CD4-positive, alpha-beta T cell treated with Interleukin-6 for 4 hours (primary cell): ENCODE measurements at regions not wholly inside any gene's neighbourhood (a gene's known extent, or its start where the extent isn't known, plus 50 kb on each side); places are given as distances from the start of the nearest gene placed in this dataset.
A peak's percentile ranks its signal among the peaks of the same experiment; 100 is the strongest.
"Not testable (repeated sequence)": the region's sequence is repeated elsewhere in the genome, so short reads cannot be mapped to it uniquely, and the experiment has no call there.

Source experiments
- DNase-seq: peaks from one replicate; pipeline ENCODE4 v3.0.0-alpha.2; 2020; ENCODE audit warnings: mixed read lengths

- DNase-seq: not testable (repeated sequence)
These were observed 84.4 kb upstream of the ANKRD1 start for GRCh38 chr10:91005276-91005675.

GRCh38 chr10:91006001-91006751 is 85.3 kb upstream of the ANKRD1 start:
- DNase-seq: peak; percentile 76

- no peak for DNase-seq
These were observed 86.0 kb upstream of the ANKRD1 start for GRCh38 chr10:91006752-91007346.

GRCh38 chr10:91007655-91008054 is 86.8 kb upstream of the ANKRD1 start:
- no peak for DNase-seq

- no peak for DNase-seq
These were observed 88.2 kb upstream of the ANKRD1 start for GRCh38 chr10:91009121-91009520.

- DNase-seq: no peak
These were observed 90.1 kb upstream of the ANKRD1 start for GRCh38 chr10:91010952-91011351.

GRCh38 chr10:91012502-91012901 is 91.6 kb upstream of the ANKRD1 start:
- no peak for DNase-seq

- DNase-seq: no peak
These were observed 93.1 kb upstream of the ANKRD1 start for GRCh38 chr10:91013985-91014384.

GRCh38 chr10:91017198-91017597 is 96.3 kb upstream of the ANKRD1 start:
- no peak for DNase-seq

- DNase-seq: no peak
These were observed 101.0 kb upstream of the ANKRD1 start for GRCh38 chr10:91021901-91022300.

- no peak for DNase-seq
These were observed 101.5 kb upstream of the ANKRD1 start for GRCh38 chr10:91022390-91022789.

GRCh38 chr10:91022924-91023699 is 102.2 kb upstream of the ANKRD1 start:
- no peak for DNase-seq

- no peak for DNase-seq
These were observed 103.0 kb upstream of the ANKRD1 start for GRCh38 chr10:91023700-91024398.

GRCh38 chr10:91024541-91024940 is 103.7 kb upstream of the ANKRD1 start:
- no peak for DNase-seq

- no peak for DNase-seq
These were observed 111.8 kb upstream of the ANKRD1 start for GRCh38 chr10:91032611-91033206.

GRCh38 chr10:91033324-91033950 is 112.5 kb upstream of the ANKRD1 start:
- DNase-seq: no peak

- DNase-seq: peak; percentile 27
These were observed 113.2 kb upstream of the ANKRD1 start for GRCh38 chr10:91034042-91034441.

- no peak for DNase-seq
These were observed 113.7 kb upstream of the ANKRD1 start for GRCh38 chr10:91034494-91035159.

- DNase-seq: no peak
These were observed 114.9 kb upstream of the ANKRD1 start for GRCh38 chr10:91035650-91036292.

GRCh38 chr10:91036807-91037411 is 116.0 kb upstream of the ANKRD1 start:
- DNase-seq: no peak

GRCh38 chr10:91038971-91039370 is 118.1 kb upstream of the ANKRD1 start:
- DNase-seq: no peak
